HG02798 (cell line): ENCODE measurements at regions not wholly inside any gene's neighbourhood (a gene's known extent, or its start where the extent isn't known, plus 50 kb on each side); places are given as distances from the start of the nearest gene placed in this dataset.
"Not testable (repeated sequence)": the region's sequence is repeated elsewhere in the genome, so short reads cannot be mapped to it uniquely, and the experiment has no call there.

Experiments
- ATAC-seq: cut with Tn5 transposase; IDR thresholded peaks from one replicate; pipeline ENCODE4 v1.9.1; 2021; ENCODE audit warnings: mild to moderate bottlenecking; ENCODE audit not compliant: unreplicated experiment, poor library complexity

DNA sequence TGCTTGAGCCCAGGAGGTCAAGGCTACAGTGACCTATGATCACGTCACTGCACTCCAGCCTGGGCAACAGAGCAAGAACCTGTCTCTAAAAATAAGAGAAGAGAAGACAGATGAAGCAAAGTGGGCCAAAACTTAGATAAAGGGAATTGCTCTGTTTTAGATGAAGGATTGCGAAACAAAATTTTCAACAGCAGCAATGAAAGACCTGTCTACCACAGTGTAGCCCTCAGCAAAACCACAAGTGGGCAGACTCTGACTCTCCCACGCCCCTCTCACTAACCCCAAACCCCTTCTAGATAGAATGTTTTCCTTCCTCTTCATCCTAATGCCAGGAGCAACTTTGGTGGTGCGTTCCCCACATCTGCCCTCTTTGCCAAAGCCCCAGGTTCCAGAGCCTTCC, 105.6 kb upstream of the ALDH3B2 start:
- no peak for ATAC-seq

DNA sequence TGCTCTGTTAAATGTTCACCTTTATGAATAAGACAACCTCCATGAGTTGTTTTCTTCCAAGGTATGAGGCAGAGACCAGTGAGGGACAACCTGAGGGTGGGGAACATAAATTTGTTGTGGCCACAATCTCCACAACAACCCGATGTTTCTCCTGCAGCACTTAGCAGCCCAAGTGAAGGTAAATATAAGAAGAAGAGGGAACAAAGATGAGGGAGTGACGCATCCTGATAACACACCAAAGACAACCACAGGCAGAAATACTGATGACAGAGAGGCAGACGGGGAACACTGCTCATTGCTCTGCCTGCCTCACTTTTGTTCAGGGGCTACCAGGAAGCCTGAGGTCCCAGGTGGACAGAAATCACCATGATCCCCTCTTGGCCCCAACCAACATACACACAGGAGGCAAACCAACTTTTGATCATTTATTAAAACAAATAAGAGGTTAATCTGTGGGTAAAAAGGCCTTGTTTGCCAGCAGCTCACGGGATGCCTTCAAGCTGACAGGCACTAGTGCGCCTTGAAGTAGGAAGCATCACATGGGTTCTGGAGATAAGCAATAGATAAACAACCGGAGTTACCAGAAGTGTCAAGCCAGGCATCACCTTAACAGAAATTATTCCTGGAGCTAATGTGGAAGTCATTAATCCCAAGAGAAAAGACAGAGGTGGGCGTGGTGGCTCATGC, 104.9 kb upstream of the ALDH3B2 start:
- not testable (repeated sequence) for ATAC-seq

DNA sequence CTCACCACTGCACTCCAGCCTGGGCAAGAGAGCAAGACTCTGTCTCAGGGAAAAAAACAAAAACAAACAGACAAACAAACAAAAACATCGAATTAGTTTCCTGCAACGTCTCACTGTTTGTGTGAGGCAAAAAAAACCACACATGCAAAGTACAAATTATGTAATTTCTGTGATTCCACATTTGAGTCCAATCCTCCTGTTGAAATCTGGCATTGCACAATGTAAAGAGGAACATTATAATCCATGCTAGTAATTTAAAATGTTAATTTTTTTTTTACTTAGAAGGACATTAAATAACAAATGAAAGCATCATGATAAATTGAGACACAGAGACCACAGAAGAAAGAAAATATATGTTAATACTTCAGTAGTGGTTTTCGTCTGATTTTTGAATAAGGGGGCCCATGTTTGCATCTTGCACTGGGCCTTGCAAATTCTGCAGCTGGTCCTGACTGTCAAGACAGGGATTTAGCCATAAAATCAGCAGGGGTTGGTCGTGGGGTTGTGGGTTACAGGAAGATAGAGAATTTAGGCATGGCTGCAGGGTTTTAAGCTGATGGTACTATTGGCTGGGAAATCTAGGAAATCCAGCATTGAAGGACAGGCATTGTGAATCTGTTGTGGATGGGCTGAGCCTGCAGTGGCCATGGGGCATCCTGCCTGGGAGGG, 102.6 kb upstream of the ALDH3B2 start:
- no peak for ATAC-seq

DNA sequence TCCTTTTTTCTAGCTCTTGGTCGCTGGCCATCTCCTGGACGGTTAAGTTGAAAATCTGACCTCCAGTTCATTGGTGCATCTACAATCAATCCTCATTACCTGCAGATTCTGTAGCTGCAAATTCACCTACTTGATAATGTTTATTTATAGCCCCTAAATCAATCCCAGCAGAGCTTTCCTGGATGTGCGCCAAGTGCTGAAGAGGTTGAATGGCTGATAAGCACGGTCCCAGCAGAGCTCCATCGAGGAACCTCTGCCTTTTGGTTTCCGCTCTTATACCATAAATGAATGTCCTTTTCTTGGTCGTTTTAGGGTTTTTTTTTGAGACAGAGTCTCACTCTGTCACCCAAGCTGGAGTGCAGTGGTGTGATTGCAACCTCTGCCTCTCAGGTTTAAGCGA, 99.8 kb upstream of the ALDH3B2 start:
- not testable (repeated sequence) for ATAC-seq

- not testable (repeated sequence) for ATAC-seq
These were observed 93.7 kb upstream of the ALDH3B2 start for GRCh38 chr11:67768001-67768730.

DNA sequence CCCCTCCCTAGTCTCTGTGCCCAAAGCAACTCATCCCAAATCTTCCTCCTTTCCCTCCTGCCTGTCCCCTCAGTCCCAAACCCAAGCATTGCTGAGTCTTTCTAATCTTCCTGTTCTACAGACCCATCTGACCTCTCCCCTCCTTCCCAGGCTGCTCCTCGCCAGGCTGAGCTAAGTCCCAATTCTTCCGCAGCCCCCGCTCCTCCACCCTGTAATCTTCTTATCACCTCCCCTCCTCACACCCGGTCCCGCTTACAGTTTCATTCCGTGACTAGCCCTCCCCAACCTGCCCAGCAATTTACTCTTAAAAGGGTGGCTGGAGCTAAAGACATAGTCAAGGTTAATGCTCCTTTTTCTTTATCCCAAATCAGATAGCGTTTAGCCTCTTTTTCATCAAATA, 86.8 kb upstream of the ALDH3B2 start:
- ATAC-seq: not testable (repeated sequence)

DNA sequence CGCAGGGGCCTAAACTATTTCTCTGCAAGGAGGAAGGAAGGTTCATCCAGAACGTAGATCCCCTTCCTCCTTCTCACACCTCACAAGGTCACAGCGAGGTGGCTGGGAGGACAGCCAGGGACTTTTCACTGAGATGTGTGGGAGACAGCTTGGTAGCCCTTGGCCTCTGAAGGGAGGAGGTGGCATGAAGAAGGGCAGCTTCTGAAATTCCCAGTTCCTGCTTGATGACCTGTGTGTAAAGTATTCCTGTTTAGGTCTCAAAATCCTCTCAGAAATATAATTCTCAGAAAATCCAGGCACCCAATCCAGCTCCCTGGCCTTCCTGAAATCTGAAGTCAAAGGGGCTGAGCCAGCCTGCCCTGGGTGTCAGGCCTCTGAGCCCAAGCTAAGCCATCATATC, 84.9 kb upstream of the ALDH3B2 start:
- not testable (repeated sequence) for ATAC-seq

- not testable (repeated sequence) for ATAC-seq
These were observed 84.0 kb upstream of the ALDH3B2 start for GRCh38 chr11:67758467-67758866.

DNA sequence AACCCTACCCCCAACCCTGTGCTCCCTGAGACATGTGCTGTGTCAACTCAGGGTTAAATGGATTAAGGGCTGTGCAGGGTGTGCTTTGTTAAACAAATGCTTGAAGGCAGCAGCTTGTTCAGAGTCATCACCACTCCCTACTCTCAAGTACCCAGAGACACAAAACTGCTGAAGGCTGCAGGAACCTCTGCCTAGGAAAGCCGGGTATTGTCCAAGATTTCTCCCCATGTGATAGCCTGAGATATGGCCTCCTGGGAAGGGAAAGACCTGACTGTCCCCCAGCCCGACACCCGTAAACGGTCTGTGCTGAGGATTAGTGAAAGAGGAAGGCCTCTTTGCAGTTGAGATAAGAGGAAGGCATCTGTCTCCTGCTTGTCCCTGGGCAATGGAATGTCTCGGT, 83.6 kb upstream of the ALDH3B2 start:
- not testable (repeated sequence) for ATAC-seq

- ATAC-seq: not testable (repeated sequence)
These were observed 79.4 kb upstream of the ALDH3B2 start for GRCh38 chr11:67753820-67754219.

GRCh38 chr11:67745181-67745726, 70.8 kb upstream of the ALDH3B2 start:
- ATAC-seq: no peak

- ATAC-seq: not testable (repeated sequence)
These were observed 69.8 kb upstream of the ALDH3B2 start for GRCh38 chr11:67744231-67744630.

DNA sequence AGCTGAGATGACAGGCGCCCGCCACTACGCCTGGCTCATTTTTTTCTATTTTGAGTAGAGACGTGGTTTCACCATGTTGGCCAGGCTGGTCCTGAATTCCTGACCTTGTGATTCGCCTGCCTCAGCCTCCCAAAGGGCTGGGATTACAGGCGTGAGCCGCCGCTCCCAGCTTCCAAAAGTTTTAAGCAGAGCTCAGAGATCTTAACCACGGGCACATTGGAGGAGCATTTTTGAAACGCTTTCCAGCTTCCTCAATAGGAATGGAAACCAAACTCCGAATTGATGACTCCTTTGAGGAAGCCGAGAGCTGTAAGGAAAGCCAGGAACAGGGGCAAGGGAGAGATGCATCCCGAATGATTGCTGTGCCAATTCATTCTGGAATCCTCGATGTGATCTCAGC, 63.8 kb upstream of the ALDH3B2 start:
- not testable (repeated sequence) for ATAC-seq

DNA sequence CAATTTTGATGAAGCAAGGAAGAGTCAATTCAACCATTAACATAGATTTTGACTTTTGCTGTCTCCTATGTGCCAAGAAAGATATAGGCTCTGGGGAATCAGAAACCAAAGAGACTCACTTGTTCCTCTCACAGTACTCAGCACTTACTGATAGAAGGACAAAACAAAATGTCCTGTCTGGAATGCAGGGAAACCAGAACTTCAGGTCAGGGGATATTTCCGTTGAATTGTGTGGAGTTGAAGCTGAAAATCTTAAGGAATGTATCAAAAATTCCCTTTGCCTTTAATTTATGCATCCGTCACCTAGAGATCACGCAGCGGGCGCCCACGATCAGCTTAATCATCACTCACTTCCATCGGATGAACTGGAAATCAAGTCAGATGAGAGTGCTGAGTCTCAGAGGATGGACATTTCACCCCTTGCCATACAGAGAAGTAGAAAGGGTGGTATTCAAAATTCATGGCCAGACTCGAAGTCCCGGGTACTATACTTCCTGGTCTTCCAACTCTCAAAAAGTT, 63.2 kb upstream of the ALDH3B2 start:
- ATAC-seq: not testable (repeated sequence)

- ATAC-seq: no peak
These were observed 57.8 kb upstream of the ALDH3B2 start for GRCh38 chr11:67732045-67732787.

- ATAC-seq: no peak
These were observed 57.2 kb upstream of the ALDH3B2 start for GRCh38 chr11:67731583-67731982.

- not testable (repeated sequence) for ATAC-seq
These were observed 53.7 kb upstream of the ALDH3B2 start for GRCh38 chr11:67728163-67728571.

- not testable (repeated sequence) for ATAC-seq
These were observed 52.9 kb upstream of the ALDH3B2 start for GRCh38 chr11:67727066-67728040.
